DOHH2 (cell line): ENCODE measurements at regions not wholly inside any gene's neighbourhood (a gene's known extent, or its start where the extent isn't known, plus 50 kb on each side); places are given as distances from the start of the nearest gene placed in this dataset.

Experiments used
- H3F3A ChIP-seq: fragments of 200-600 bp; sonication (generic), shearing (Covaris generic); 2 replicates; pipeline ENCODE4 v1.6.0; 2016; ENCODE audit warnings: antibody characterized with exemption, mild to moderate bottlenecking; ENCODE audit not compliant: control insufficient read depth, insufficient read depth
- H3K27ac ChIP-seq: fragments of 200-600 bp; sonication (generic); 2 replicates; pipeline ENCODE4 v1.5.1; 2014; ENCODE audit warnings: low read depth, mild to moderate bottlenecking, low read length, moderate library complexity
- H3K27me3 ChIP-seq: fragments of 200-600 bp; sonication (generic); 2 replicates; pipeline ENCODE4 v1.6.1; 2014; ENCODE audit warnings: mild to moderate bottlenecking, low read length, mixed read lengths; ENCODE audit not compliant: control insufficient read depth
- H3K36me3 ChIP-seq: fragments of 200-600 bp; sonication (generic); 2 replicates; pipeline ENCODE4 v1.6.1; 2014; ENCODE audit warnings: mild to moderate bottlenecking, low read length, moderate library complexity, mixed read lengths; ENCODE audit not compliant: control insufficient read depth
- H3K4me1 ChIP-seq: fragments of 200-600 bp; sonication (generic); 2 replicates; pipeline ENCODE4 v1.6.1; 2014; ENCODE audit warnings: mild to moderate bottlenecking, low read length, mixed read lengths; ENCODE audit not compliant: control insufficient read depth
- H3K4me2 ChIP-seq: fragments of 200-600 bp; sonication (generic); 2 replicates; pipeline ENCODE4 v1.6.0; 2014; ENCODE audit warnings: mild to moderate bottlenecking, low read length, moderate library complexity
- H3K4me3 ChIP-seq: fragments of 200-600 bp; sonication (generic); 2 replicates; pipeline ENCODE4 v1.5.1; 2014; ENCODE audit warnings: mild to moderate bottlenecking, low read length, mixed read lengths
- H3K79me2 ChIP-seq: fragments of 200-600 bp; sonication (generic); 2 replicates; pipeline ENCODE4 v1.6.1; 2014; ENCODE audit warnings: mild to moderate bottlenecking, low read length, mixed read lengths; ENCODE audit not compliant: control insufficient read depth
- H3K9me2 ChIP-seq: fragments of 200-600 bp; sonication (generic); replicated peaks from 2 replicates; pipeline ENCODE4 v1.6.1; 2014; ENCODE audit warnings: mild to moderate bottlenecking, low read length, mixed read lengths; ENCODE audit not compliant: control insufficient read depth
- H3K9me3 ChIP-seq: fragments of 200-600 bp; sonication (generic); 2 replicates; pipeline ENCODE4 v1.6.1; 2014; ENCODE audit warnings: antibody characterized with exemption, low read length, mixed read lengths; ENCODE audit not compliant: control insufficient read depth, insufficient read depth
- H4K20me1 ChIP-seq: fragments of 200-600 bp; sonication (generic); 2 replicates; pipeline ENCODE4 v1.6.0; 2014; ENCODE audit warnings: low read depth, mild to moderate bottlenecking, antibody characterized with exemption, low read length, moderate library complexity; ENCODE audit not compliant: control insufficient read depth, insufficient read depth
- CTCF ChIP-seq: fragments of 200-600 bp; sonication (generic); IDR thresholded peaks from one replicate; pipeline ENCODE4 v1.5.1; 2014; ENCODE audit warnings: antibody characterized with exemption, mild to moderate bottlenecking, low read depth, low read length; ENCODE audit not compliant: poor library complexity, severe bottlenecking
- EZH2phosphoT487 ChIP-seq: fragments of 200-600 bp; sonication (generic); IDR thresholded peaks from 2 replicates; pipeline ENCODE4 v1.6.1; 2017; ENCODE audit warnings: borderline replicate concordance, mild to moderate bottlenecking, antibody characterized with exemption, low read length, moderate library complexity, mixed read lengths

DNA sequence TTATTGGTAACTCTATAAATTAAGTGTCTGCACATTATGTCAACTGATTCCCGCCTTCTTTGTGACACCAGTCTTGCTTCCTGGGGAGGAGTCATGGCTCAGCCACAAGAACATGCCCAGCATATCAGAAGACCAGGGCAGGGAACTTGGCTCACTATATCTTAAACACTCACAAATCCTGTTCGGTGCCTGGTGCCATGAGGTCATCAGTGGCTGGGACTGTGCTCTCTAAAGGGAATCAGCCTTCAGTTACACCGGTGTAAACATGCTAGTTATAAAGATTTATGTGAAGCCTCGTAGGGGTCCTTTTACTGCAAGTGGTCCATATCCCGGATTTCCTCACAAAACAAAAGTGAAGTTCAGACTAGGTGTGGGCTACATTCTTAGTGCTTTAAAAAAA lies 73.1 kb upstream of the ZNF521 start:
- no peaks in the 10 kb centered on the region for H4K20me1 ChIP-seq
- H3K9me3 ChIP-seq, result no peaks in the 10 kb centered on the region
- no peaks in the 10 kb centered on the region for H3F3A ChIP-seq
- no peaks in the 10 kb centered on the region for H3K9me2 ChIP-seq
- no peaks in the 10 kb centered on the region for H3K27me3 ChIP-seq
- no peaks in the 10 kb centered on the region for H3K79me2 ChIP-seq
- no peaks in the 10 kb centered on the region for H3K36me3 ChIP-seq
- no peak overlapping the region for H3K4me3 ChIP-seq
- no peak for TF ChIP-seq CTCF
- no peak for TF ChIP-seq EZH2phosphoT487
- no peak overlapping the region for H3K27ac ChIP-seq
- no peaks in the 10 kb centered on the region for H3K4me1 ChIP-seq
- no peak overlapping the region for H3K4me2 ChIP-seq

GRCh38 chr18:25423760-25424159 lies 71.8 kb upstream of the ZNF521 start:
- no peaks in the 10 kb centered on the region for H3K36me3 ChIP-seq
- no peaks in the 10 kb centered on the region for H3K79me2 ChIP-seq
- TF ChIP-seq EZH2phosphoT487 (no peak), CTCF (no peak)
- H3K9me2 ChIP-seq, result no peaks in the 10 kb centered on the region
- H3F3A ChIP-seq, result no peaks in the 10 kb centered on the region
- no peaks in the 10 kb centered on the region for H3K27me3 ChIP-seq
- H3K4me1 ChIP-seq, result no peaks in the 10 kb centered on the region
- H3K4me3 ChIP-seq, result no peak overlapping the region
- H3K27ac ChIP-seq, result no peak overlapping the region
- no peak overlapping the region for H3K4me2 ChIP-seq
- H4K20me1 ChIP-seq, result no peaks in the 10 kb centered on the region
- no peaks in the 10 kb centered on the region for H3K9me3 ChIP-seq

GRCh38 chr18:25423267-25423666 lies 71.3 kb upstream of the ZNF521 start:
- no peaks in the 10 kb centered on the region for H3K36me3 ChIP-seq
- H3F3A ChIP-seq, result no peaks in the 10 kb centered on the region
- H3K27ac ChIP-seq, result no peak overlapping the region
- H3K4me2 ChIP-seq, result no peak overlapping the region
- H3K9me3 ChIP-seq, result no peaks in the 10 kb centered on the region
- no peaks in the 10 kb centered on the region for H3K79me2 ChIP-seq
- H3K4me3 ChIP-seq, result no peak overlapping the region
- H3K9me2 ChIP-seq, result no peaks in the 10 kb centered on the region
- no peaks in the 10 kb centered on the region for H4K20me1 ChIP-seq
- TF ChIP-seq EZH2phosphoT487, result no peak
- no peak for TF ChIP-seq CTCF
- no peaks in the 10 kb centered on the region for H3K4me1 ChIP-seq
- H3K27me3 ChIP-seq, result no peaks in the 10 kb centered on the region

DNA sequence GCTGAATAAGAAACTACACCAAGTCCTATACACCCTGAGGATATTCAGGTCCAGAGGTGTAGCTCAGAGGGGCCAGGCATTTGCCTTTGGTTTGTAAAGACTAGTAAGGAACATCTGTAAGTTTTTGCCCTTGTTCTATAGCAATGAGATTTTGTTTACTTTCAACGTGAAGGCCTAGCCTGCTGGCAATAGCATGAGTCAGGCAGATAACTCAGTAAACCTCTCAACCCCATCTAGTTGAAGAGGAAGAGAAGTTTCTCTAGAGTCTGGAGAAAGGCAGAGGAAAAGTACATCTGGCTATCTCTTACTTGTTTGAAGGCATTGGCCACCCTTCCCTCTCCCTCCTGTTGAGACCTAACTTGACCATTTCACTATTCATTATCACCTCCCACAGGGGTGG lies 70.3 kb upstream of the ZNF521 start:
- H4K20me1 ChIP-seq, result no peaks in the 10 kb centered on the region
- no peak overlapping the region for H3K4me3 ChIP-seq
- H3K4me2 ChIP-seq, result no peak overlapping the region
- no peak overlapping the region for H3K27ac ChIP-seq
- TF ChIP-seq CTCF (no peak), EZH2phosphoT487 (no peak)
- no peaks in the 10 kb centered on the region for H3K9me2 ChIP-seq
- no peaks in the 10 kb centered on the region for H3F3A ChIP-seq
- no peaks in the 10 kb centered on the region for H3K4me1 ChIP-seq
- H3K79me2 ChIP-seq, result no peaks in the 10 kb centered on the region
- no peaks in the 10 kb centered on the region for H3K36me3 ChIP-seq
- H3K27me3 ChIP-seq, result no peaks in the 10 kb centered on the region
- no peaks in the 10 kb centered on the region for H3K9me3 ChIP-seq
